HG03196 (cell line): ENCODE measurements at regions not wholly inside any gene's neighbourhood (a gene's known extent, or its start where the extent isn't known, plus 50 kb on each side); places are given as distances from the start of the nearest gene placed in this dataset.
"Not testable (repeated sequence)": the region's sequence is repeated elsewhere in the genome, so short reads cannot be mapped to it uniquely, and the experiment has no call there.

Source experiments
- ATAC-seq: cut with Tn5 transposase; IDR thresholded peaks from one replicate; pipeline ENCODE4 v1.9.1; 2021; ENCODE audit not compliant: unreplicated experiment

DNA sequence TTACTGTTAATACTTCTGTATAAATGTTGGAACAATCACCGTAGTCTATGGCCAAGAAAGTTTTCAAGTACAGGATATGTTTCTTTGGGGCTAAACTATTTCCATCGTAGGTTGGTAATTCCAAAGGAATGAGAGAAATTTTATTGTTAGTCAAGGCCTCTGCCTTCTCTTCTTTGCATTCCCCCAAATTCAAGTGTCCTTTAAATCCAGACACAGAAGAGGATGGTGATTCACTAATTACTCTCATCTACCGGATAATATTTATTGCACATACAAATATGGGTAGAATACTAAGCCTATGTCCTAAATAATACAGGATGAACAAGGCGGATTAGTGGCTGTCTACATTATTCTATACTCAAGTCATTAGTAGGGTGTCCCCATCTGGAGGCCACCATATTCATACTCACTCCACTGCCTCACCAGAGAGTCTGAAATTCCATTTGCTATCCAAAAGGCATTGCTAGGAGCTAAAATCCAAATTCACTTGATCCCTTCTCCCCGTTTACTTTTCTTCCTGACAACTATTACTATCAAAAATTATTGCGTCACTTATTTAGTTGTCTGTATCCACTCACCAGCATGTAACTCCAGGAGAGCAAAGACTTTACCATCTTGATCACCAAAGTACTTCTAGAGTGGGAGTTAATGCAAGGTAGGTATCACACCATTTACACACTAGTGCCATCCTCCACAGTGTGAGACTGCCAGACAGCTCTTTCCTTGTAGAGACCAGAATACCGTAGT is 82.4 kb upstream of the SGCG start:
- no peak for ATAC-seq

DNA sequence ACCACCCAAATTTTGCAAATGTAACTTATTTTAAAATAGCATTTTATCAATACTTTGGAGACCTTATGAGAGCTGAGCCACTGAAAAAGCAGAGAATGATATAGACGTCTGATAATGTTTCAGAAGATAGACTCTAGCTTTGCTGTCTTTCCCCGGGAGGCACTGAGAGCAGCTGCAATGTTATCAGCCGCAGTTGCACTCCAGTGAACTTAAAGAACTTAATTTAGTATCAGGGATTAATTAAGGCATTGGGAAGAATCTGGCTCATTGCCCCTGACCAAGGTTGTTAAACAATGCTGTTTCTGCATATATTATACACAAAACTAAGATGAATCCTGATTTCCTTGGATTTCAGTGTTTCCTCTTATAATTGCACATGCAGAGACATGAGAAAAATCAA is 75.7 kb upstream of the SGCG start:
- ATAC-seq: no peak

GRCh38 chr13:23107665-23108064 is 73.1 kb upstream of the SGCG start:
- ATAC-seq: no peak

GRCh38 chr13:23119131-23119530 is 61.6 kb upstream of the SGCG start:
- no peak for ATAC-seq

DNA sequence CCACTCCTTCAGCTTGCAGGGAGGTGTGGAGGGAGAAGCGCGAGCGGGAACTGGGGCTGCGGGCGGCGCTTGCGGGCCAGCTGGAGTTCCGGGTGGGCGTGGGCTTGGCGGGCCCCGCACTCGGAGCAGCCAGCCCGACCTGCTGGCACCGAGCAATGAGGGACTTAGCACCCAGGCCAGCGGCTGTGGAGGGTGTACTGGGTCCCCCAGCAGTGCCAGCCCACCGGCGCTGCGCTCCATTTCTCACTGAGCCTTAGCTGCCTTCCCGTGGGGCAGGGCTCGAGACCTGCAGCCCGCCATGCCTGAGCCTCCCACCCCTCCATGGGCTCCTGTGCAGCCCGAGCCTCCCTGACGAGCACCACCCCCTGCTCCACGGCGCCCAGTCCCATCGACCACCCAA is 53.2 kb upstream of the SGCG start:
- ATAC-seq: not testable (repeated sequence)

- no peak for ATAC-seq
Observed at GRCh38 chr13:23129331-23129730, 51.4 kb upstream of the SGCG start.
